Left ventricle myocardium inferior (tissue), 1 donor: ENCODE measurements at regions not wholly inside any gene's neighbourhood (a gene's known extent, or its start where the extent isn't known, plus 50 kb on each side); places are given as distances from the start of the nearest gene placed in this dataset.

ENCODE experiments used
- DNase-seq: peaks from one replicate; pipeline ENCODE4 v3.0.0-alpha.2; 2020
- H3K27ac ChIP-seq: fragments of 200-600 bp; replicated peaks from 2 replicates; pipeline ENCODE4 v1.8.0; 2021
- H3K27me3 ChIP-seq: fragments of 200-600 bp; 2 replicates; pipeline ENCODE4 v1.8.0; 2021; ENCODE audit warnings: low read depth
- H3K36me3 ChIP-seq: fragments of 200-600 bp; 2 replicates; pipeline ENCODE4 v1.8.0; 2021
- H3K4me1 ChIP-seq: fragments of 200-600 bp; 2 replicates; pipeline ENCODE4 v1.8.0; 2021
- H3K4me3 ChIP-seq: fragments of 200-600 bp; 2 replicates; pipeline ENCODE4 v1.8.0; 2021; ENCODE audit warnings: mild to moderate bottlenecking, moderate library complexity
- H3K9me3 ChIP-seq: fragments of 200-600 bp; replicated peaks from 2 replicates; pipeline ENCODE4 v1.8.0; 2021
- intact Hi-C: fragments of 100-400 bp; cut with micrococcal nuclease; formaldehyde crosslinking; loops from one replicate; pipeline ENCODE4 v1.11.0; 2022
- TF ChIP-seq, protein P1 (sequence below): fragments of 200-600 bp; IDR thresholded peaks from 2 replicates; pipeline ENCODE4 v1.8.0; 2021; ENCODE audit warnings: antibody characterized with exemption, mild to moderate bottlenecking, borderline replicate concordance
- donor health status: DM: no; HTN: yes; CAD: no; lungs with severe emphysema.

DNA sequence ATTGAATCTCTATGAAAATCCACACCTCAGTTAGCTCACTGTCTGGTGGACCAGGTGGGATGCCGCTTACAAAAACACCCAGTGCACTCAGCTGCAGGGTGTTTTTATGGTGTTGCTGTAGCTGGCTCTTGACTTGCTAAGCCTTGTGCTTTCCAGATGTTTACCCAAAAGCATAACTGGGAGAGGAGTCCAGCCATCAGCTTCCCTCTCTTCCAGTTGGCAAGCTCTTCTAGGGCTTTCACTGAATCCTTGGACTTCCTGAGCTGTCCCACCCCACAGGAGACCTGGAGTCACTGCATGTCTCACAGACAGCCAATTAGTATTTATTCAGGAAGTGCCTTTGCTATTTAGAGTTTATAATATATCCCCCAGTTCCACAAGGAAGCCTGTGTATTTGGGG, 210.9 kb downstream of the FNDC1 start:
- Histone ChIP-seq H3K36me3 (no peaks in the 10 kb centered on the region), H3K4me3 (no peak overlapping the region), H3K27ac (no peak overlapping the region), H3K4me1 (no peaks in the 10 kb centered on the region), H3K27me3 (peaks cover 21% of the 10 kb centered on the region), H3K9me3 (no peaks in the 10 kb centered on the region)
- intact Hi-C loops: no loop called here
- TF ChIP-seq, protein P1, sequence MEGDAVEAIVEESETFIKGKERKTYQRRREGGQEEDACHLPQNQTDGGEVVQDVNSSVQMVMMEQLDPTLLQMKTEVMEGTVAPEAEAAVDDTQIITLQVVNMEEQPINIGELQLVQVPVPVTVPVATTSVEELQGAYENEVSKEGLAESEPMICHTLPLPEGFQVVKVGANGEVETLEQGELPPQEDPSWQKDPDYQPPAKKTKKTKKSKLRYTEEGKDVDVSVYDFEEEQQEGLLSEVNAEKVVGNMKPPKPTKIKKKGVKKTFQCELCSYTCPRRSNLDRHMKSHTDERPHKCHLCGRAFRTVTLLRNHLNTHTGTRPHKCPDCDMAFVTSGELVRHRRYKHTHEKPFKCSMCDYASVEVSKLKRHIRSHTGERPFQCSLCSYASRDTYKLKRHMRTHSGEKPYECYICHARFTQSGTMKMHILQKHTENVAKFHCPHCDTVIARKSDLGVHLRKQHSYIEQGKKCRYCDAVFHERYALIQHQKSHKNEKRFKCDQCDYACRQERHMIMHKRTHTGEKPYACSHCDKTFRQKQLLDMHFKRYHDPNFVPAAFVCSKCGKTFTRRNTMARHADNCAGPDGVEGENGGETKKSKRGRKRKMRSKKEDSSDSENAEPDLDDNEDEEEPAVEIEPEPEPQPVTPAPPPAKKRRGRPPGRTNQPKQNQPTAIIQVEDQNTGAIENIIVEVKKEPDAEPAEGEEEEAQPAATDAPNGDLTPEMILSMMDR: no peak
- DNase-seq: no peak

- Histone ChIP-seq H3K36me3 (no peaks in the 10 kb centered on the region), H3K4me3 (no peak overlapping the region), H3K4me1 (no peaks in the 10 kb centered on the region), H3K9me3 (no peaks in the 10 kb centered on the region), H3K27ac (no peak overlapping the region), H3K27me3 (peaks cover 20% of the 10 kb centered on the region)
- TF ChIP-seq, protein P1: no peak
- no peak for DNase-seq
- intact Hi-C loops: no loop called here
Observed at GRCh38 chr6:159378411-159379328, 209.5 kb downstream of the FNDC1 start.

GRCh38 chr6:159376516-159377158, 207.4 kb downstream of the FNDC1 start:
- Histone ChIP-seq H3K9me3 (no peaks in the 10 kb centered on the region), H3K36me3 (no peaks in the 10 kb centered on the region), H3K4me3 (no peak overlapping the region), H3K27ac (no peak overlapping the region), H3K27me3 (peaks cover 17% of the 10 kb centered on the region), H3K4me1 (no peaks in the 10 kb centered on the region)
- TF ChIP-seq, protein P1: no peak
- intact Hi-C loops: no loop called here
- no peak for DNase-seq

- Histone ChIP-seq H3K9me3 (peaks cover 6% of the 10 kb centered on the region), H3K36me3 (no peaks in the 10 kb centered on the region), H3K4me1 (no peaks in the 10 kb centered on the region), H3K27me3 (peaks cover 9% of the 10 kb centered on the region), H3K4me3 (no peak overlapping the region), H3K27ac (no peak overlapping the region)
- TF ChIP-seq, protein P1: no peak
- intact Hi-C loops: no loop called here
- no peak for DNase-seq
Observed at GRCh38 chr6:159375014-159375413, 205.8 kb downstream of the FNDC1 start.

DNA sequence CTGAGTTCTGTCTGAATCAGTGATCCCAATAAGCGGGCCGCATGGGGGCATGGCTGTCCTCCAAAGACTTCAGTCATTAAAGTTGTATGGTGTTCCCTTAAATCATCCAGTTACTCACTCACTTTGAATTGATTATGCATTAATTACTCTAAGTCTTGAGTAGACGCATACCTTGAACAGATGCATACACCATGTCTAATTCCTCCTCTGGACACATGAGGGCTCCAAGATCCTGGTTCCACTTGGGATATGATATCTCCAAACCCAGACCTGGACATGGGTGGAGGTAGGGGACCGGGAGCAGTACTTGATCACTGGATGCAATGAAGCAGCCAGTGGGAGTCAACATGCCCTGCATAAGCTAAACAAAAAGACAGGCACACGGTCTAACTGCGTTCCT, 204.5 kb downstream of the FNDC1 start:
- Histone ChIP-seq H3K4me3 (no peak overlapping the region), H3K27ac (no peak overlapping the region), H3K36me3 (no peaks in the 10 kb centered on the region), H3K9me3 (peaks cover 19% of the 10 kb centered on the region), H3K27me3 (no peaks in the 10 kb centered on the region), H3K4me1 (no peaks in the 10 kb centered on the region)
- intact Hi-C loops: no loop called here
- TF ChIP-seq, protein P1: no peak
- no peak for DNase-seq
